HG02943 (cell line): ENCODE measurements at regions not wholly inside any gene's neighbourhood (a gene's known extent, or its start where the extent isn't known, plus 50 kb on each side); places are given as distances from the start of the nearest gene placed in this dataset.

Experiments
- ATAC-seq: cut with Tn5 transposase; IDR thresholded peaks from one replicate; pipeline ENCODE4 v1.9.1; 2021; ENCODE audit warnings: mild to moderate bottlenecking, low read depth, moderate library complexity; ENCODE audit not compliant: unreplicated experiment

GRCh38 chr5:124919747-124920525 is 173.5 kb upstream of the ZNF608 start:
- no peak for ATAC-seq

DNA sequence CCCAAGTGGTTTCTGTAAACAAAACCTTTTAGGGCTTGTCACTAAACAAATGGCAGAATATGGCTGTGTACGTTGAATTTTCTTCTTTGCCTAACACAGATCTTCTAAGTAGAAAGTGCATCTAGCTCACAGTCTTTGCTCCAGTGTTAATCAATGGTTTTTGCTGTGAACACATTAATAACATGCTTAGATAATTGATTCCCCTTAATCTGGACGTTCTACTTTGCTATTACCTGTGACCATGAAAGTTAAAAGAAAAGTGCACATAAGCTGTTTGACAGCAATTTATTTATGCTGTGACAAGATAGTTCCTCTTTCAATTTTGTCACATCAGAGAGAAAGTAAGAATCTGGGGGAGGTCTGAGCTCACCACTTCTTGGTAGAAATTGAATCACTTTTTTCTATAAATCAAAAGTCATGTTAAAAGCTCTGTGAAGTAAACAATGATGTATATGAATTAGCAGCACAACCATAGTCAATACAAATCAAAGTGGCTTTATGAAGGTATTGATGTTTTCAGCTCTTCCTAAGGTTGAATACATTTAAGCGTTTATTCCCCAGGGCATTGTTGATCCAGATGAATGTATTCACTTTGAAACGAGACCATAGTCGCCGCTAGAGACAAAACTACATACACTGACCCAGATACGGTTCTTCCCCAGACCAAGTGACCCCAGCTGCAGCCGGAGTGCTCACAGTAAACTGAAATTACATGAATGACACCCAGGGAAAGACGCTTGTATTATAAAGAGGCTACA is 174.6 kb upstream of the ZNF608 start:
- ATAC-seq, result peak; percentile 90

DNA sequence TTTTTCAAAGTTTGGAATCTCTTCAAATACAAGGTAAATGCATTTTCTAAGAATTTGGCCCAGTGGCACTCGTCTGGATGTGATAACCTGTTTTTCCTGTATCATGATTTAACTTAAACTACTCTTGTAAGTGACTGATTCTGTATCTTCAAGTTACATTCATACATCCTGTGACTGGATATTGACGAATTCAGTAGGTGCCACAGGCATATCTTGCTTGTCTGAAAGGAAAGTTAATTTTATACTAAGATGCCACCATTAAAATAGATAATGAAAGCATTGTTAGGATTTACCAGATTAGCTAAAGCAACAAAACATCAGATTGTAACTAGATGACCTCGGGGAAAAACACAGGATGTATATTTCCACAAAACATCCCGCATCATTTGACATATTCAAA is 175.3 kb upstream of the ZNF608 start:
- ATAC-seq, result peak; percentile 26

DNA sequence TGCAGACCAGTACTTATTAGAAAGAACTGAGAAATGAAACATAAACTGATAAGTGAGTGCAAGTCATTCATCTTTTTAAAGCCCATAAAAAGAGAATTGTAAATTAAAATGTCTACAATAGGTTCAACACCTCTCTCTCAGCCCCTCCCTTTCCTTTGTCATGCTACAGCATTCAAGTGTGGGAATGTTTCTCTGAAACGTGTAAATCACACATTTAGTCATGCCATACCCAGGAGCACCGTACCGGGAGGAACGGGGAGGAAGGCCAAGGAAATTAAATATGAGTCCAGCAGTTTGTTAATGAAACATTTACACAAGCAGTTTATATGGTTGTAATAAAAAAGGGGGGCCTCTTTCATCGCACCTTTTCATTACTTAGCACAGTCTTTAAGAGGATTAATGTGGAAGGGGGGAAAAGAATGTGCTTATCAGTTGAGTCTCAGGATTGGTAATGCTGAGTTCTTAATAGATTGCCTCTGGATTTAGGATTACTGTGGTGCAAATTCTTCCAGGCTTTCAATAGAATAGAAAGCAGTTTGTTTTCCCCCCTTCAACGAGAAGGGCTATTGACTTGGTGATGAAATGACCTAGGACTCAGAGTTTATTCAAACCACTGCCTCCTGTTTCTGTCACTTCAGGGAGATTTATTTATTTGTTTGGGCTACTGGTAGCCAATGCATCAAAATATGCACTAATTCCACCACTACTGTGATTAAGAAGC is 176.0 kb upstream of the ZNF608 start:
- no peak for ATAC-seq

DNA sequence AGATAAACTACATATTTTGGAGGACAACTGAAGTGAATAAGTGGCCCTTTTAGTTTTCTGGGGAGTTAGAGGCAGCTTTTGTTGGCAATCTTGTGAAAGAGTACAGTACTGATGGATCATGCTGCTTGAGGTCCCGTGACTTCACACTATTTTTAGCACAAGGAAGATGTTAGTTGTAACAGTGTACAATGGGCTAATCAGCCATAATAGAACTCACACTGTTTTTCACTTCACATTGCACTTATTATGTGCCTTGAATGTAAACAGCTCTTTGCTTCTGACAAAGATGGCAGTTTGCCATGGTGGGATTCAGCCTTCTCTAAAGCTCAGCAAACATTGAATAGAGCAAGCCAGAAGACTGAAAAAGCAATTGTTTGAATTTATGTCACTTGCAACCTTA is 176.7 kb upstream of the ZNF608 start:
- ATAC-seq, result no peak

- ATAC-seq, result no peak
These were observed 178.3 kb upstream of the ZNF608 start for GRCh38 chr5:124924729-124925128.

- no peak for ATAC-seq
These were observed 181.3 kb upstream of the ZNF608 start for GRCh38 chr5:124927735-124928134.

DNA sequence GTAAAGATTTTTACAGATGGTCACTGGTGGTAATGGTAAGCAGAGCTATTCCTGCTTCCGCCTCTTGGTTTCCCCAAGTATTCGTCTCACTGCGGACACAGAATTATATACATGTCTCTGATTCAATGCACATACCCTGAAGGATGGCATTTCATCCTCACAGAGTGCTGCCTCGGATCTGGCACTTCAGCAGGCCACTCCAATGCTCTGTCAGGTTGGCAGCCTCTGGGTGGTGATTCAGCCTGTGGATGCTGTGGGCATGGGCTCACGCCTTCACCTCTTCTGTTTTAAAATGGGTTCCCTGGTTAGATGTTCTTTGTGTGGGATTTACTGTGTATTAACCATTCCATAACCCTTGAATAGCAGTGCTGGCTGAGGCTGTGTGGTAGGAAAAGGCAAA is 182.6 kb upstream of the ZNF608 start:
- ATAC-seq, result no peak

GRCh38 chr5:124932791-124933600 is 186.6 kb upstream of the ZNF608 start:
- no peak for ATAC-seq

DNA sequence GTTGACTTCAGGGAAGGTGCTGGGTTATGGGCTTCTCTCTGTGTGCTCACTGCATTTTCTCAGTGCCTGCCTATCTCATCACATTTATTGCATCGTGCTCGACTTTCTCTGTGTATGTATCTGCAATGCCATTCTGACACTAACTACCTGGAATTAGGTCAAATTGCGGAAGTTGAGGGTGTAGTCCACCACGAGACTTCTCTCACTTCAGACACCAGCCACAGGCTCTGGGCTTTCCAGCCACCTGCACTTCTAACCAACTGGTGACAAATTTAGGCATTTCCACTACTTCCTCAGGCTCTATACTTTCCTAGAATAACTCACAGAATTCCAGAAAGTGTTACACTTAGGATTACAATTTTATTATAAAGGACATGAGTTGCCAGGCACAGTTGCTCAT is 188.6 kb upstream of the ZNF608 start:
- peak; percentile 90 for ATAC-seq

- no peak for ATAC-seq
These were observed 190.1 kb upstream of the ZNF608 start for GRCh38 chr5:124936626-124936933.

- no peak for ATAC-seq
These were observed 194.9 kb upstream of the ZNF608 start for GRCh38 chr5:124941051-124942049.

DNA sequence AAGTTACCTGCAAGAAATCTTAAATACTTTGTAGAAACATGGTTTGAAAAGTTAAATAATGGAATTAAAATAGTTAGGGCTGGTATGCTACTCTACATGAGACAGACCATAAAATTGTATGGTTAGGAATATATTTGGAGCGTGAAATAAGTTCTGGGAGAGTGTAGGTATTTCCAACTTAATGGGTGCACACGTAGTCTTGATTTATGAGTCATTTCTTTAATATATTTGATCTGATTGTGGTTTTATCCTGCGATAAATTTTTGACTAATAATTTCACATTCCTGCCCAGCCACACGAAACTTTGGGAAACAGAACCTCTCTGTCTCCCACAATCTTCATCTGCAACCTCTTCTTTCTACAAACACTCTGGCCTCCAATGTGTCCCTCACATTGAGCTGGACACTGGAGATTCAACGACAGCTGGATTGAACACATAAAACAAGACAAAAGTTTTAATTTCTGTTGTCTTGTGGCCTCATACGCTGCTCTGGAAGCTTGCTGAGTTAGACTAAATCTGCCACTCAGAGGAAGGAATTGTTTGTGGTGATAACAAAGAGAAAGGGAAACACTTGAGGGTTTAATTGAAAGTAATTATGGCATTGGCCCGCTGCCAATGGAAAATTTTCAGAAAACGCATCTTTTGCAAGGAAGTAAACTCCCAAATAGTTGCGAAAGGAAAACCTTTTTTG is 201.8 kb upstream of the ZNF608 start:
- no peak for ATAC-seq

GRCh38 chr5:124948754-124949275 is 202.4 kb upstream of the ZNF608 start:
- no peak for ATAC-seq

DNA sequence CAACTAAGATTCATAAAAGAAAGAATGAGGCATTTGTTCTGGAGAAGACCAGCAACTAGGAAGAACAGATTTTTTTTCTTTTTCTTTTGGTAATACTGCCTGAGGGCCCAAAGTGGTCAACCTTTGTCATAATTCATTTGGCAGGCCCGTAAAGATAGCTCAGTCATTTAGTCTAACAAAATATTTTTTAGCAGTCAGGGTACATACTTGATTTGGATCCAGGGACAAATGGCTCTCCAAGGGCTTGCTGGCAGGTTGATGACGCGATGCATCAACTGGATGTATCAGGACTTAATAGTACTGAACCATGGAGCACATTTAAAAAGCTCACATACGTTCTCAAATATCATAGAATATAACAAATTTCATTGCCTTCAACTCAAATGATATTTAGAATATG is 203.4 kb upstream of the ZNF608 start:
- no peak for ATAC-seq

- ATAC-seq, result no peak
These were observed 204.7 kb upstream of the ZNF608 start for GRCh38 chr5:124951105-124951504.

GRCh38 chr5:124951661-124952060 is 205.2 kb upstream of the ZNF608 start:
- peak; percentile 65 for ATAC-seq

GRCh38 chr5:124952079-124952478 is 205.6 kb upstream of the ZNF608 start:
- ATAC-seq, result peak; percentile 96

- peak; percentile 68 for ATAC-seq
These were observed 206.1 kb upstream of the ZNF608 start for GRCh38 chr5:124952566-124952965.
